ENCODE measurements at regions not wholly inside any gene's neighbourhood (a gene's known extent, or its start where the extent isn't known, plus 50 kb on each side); places are given as distances from the start of the nearest gene placed in this dataset.

DNA sequence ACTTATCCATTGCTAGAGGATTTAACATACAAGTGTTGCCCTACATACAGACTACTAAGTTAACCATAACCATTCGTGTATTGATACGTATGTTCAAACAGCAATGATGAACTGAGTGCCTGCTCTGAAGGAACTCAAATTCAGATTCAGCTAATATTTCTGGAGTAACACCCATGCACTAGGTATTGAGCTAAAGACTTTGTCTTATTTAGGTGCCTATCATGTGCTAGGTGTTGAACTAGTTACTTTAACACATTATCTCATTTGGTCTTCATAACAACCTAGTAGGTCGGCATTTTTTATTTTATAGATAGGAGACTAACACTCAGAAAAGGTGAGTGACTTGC is 160.0 kb downstream of the LTN1 start:
- TF ChIP-seq CTCF (IDR thresholded peaks at IDR 0.05; ENCODE audit: insufficient read depth, low read length, poor library complexity, severe bottlenecking) (no peak), EZH2phosphoT487 (conservative IDR thresholded peaks at IDR 0.05; ENCODE audit: low read length) (no peak)
